ENCODE measurements at regions not wholly inside any gene's neighbourhood (a gene's known extent, or its start where the extent isn't known, plus 50 kb on each side); places are given as distances from the start of the nearest gene placed in this dataset.
"Not testable (repeated sequence)": the region's sequence is repeated elsewhere in the genome, so short reads cannot be mapped to it uniquely, and the experiment has no call there.

DNA sequence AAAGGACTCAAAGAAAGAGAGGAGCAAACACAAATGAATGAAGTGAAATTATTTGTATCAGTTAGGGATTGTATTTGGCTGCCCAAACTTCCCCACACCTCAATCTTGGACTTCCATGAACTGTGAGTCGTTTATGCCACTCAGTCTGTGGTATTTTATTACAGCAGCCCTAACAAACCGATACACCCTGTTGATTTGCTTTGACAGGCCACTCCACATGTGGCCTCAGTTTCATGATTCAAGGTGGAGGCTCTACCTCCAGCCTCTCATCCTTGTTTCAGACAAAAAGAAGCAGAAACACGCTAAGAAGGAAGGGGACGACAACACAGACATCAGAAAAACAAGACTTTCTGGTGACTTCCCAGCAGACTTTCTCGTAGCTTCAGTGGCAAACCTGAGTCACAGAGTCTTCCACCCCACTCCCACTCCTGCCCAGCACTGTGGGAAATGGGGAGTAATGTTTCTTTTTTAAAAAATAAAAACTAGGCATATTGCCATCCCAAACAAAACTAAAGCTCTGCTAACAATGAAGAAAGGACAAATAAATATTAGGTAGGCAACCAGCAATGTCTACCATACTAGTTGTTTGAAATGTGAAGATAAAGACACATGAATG lies 52.2 kb upstream of the ABCA1 start:
- no peak for DNase-seq (ENCODE audit: low spot score)

DNA sequence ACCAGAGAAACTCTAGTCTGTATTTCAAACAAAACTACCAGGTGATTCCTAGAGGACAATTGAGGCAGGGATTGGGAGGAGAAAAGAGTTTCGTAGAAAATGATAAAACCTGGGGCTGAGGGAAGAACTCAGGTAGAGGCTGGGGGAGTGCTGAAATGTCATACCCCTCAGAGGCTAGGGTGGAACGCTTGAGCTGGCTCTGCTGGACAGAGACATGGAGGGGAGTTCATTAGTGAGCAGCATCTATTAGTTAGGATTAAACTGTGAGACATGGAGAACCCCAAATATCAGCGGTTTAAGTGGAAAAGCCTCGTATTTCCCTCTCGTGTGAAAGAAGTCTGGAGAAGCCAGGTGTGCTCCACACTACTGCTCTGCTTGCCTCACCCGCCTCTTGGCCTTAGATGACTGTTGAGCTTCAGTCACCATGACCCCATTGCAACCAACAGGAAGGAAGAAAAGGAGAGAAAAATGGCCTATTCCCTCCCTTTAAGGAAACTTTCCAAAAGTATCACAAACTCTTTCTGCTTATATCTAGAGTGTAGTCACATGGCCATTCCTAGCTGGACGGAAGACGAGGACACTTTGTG lies 53.7 kb upstream of the ABCA1 start:
- DNase-seq (ENCODE audit: low spot score), result no peak

DNA sequence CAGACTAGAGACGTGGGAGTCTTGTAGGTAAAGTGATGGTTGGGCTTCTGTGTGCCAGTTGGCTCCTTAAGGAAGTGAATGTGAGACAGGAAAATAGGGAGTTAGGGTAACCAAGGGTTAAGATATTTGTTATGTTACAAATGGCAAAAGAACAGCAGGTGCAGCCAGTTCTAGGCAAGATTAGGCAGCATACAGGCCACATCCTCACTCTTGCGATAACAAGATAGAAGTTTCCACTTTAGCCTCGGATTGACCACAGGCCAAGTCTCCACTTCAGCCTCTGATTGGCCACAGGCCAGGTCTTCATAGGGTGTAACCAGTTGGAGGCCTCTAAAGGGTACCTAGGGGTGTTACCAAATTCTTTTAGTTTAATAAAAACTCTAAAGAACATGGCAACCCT lies 54.6 kb upstream of the ABCA1 start:
- DNase-seq (ENCODE audit: low spot score), result no peak

DNA sequence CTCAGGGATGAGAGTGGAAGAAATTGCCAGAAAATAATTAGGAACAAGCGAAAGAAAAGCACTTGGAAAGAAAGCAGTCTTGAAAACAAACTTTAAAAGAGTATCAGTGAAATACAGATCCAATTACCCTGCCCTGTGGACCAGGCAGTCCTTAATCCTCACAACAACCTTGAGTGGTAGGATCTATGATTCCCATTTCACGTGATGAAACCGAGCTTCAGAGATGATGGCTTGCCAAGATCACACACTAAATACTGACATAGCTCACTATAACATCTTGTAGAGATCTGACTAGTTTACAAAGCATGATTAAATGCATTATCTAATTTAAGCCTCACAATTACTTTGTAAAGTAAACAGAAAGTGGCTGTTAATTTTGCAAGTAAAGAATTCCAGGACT lies 55.5 kb upstream of the ABCA1 start:
- DNase-seq (ENCODE audit: low spot score), result no peak

DNA sequence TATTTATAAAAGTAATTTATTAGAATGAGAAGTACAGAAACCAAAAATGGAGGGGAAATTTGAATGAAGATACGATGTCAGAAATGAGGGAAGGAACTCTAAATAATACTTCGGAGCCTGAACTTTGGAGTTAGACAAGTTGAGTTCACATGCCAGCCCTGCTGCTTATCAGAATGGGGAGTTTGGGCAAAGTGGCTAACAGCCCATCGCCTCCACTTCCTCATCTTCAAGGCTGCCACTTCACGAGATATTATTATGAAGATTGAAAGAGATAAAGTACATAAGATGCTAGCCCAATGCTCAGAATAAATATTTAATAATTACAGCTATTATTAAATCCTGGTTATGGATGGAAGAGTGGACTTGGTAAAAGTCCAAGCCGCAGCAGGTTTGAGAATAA lies 56.2 kb upstream of the ABCA1 start:
- no peak for DNase-seq (ENCODE audit: low spot score)

DNA sequence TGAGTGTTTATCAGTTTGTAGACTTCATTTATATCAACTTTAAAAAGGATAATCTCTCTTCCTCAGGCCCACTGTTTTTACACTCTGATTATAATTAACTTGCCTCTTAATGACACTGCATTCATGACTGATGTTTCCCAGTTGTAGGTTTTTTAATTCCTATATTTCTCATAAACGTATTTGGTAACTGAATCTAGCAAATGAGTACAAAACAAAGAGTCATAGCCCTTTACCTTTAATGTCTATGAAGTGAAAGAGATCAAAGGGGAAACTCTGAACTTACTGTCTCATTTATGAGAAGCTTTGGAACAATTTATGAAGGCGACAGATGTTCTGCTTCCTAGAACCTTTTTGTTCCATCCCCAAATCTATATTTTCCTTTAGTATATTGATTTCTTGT lies 56.6 kb upstream of the ABCA1 start:
- DNase-seq (ENCODE audit: low spot score), result no peak

DNA sequence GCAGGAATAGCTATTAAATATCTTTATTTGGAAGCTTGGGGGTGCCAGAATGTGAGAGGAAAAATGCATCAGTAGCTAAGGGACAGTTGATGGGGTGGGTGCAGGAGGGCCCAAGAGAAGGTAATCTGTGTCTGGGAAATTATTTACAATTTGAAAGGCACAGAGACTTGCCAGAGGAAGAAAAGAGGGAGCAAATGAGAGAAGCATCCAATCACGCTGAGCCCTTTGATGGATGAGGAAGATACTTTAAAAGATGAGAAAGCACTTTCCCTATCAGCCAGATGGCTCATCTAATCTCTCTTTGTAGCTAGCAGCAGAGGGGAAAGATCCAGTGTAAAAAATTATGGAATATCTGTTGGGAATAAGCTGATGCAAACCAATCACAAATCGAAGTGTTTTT lies 57.0 kb upstream of the ABCA1 start:
- DNase-seq (ENCODE audit: low spot score), result no peak

DNA sequence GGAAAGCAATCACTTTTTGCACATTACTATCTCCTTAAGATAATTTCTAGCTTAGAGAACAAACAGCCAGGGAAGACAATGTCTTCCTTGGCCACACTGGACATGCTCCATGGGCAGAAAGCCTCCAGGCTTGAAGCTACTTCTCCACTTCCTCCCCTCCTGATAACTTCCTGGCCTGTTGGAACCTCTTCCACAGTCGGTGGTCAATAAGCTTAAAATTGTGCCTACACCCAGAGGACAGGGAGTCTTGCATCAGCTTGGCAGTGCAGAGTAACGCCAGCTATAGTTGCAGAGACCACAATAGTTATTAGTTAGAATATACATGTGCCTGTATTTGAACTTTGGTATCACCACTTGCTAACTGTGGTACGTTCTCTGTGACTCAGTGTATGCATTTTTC lies 58.1 kb upstream of the ABCA1 start:
- DNase-seq (ENCODE audit: low spot score), result no peak

DNA sequence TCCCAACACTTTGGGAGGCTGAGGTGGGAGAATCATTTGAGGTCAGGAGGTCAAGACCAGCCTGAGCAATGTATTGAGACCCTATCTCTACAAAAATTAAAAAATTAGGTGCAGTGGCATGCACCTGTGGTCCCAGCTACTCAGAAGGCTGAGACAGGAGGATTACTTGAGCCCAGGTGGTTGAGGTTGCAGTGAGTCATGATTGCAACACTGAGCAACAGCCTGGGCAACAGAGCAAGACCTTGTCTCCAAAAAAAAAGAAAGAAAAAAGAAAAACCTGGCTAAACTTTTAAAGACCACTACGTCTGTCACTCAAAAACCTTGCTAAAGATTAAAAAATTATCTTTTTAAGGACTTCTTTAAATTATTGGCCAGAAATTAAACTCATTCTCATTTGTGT lies 59.8 kb upstream of the ABCA1 start:
- no peak for DNase-seq (ENCODE audit: low spot score)

DNA sequence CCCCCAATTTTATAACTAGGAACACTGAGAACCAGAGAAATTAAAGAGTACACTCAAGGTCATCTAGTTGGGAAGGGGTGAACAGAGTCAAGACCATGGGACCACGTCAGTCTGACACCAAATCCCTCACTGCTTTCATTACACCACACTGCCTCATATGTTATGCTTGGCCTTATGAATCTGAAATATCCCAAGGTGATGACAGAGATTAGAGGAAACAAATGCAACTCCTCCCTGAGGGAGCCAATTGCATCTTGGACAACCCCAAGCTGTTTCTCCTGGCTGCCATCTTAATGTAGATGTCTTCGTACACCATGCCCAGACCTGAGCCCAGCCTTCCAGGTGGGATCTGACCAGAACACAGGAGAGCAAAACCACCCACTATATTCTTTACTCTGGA lies 60.6 kb upstream of the ABCA1 start:
- DNase-seq (ENCODE audit: low spot score), result no peak

DNA sequence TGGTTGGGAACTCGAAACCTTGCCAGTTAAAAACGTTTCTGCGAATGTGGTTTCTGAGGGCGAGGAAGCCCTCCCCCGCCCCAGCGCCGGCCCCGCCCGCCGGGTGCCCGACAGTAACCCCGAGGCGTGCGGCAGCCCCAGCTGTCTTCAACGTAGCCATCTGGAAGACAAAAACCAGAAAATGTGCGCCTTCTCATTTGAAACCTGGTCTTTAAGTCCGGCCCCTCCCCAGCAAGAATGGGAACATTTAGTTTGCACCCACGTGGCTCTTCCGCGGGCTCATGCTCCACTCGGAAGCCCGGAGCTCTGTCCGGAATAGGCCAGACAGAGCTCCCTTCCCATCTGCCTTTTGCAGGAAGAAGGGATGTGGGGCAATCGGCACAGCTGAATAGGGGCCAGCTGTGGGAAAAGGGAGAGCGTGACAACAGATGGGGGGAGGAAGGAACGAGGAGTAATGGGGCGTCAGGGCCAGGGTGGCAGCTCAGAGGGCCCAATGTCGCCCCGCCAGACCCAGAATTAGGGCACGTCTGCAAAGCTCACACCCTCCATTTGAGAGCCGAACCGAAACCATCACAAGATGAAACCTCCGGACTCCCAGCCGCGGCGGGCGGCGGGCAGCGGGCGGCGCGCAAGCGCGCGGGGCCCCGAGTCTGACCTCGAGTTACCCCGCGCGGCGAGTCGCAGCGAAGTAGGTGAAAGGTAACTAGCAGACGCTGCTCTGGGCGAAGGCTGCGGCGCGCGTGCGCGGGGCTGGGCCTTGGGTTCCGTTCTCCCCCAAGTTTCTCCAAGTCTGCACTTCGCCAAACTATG lies 63.4 kb upstream of the ABCA1 start:
- DNase-seq (ENCODE audit: low spot score), result peak; percentile 90

DNA sequence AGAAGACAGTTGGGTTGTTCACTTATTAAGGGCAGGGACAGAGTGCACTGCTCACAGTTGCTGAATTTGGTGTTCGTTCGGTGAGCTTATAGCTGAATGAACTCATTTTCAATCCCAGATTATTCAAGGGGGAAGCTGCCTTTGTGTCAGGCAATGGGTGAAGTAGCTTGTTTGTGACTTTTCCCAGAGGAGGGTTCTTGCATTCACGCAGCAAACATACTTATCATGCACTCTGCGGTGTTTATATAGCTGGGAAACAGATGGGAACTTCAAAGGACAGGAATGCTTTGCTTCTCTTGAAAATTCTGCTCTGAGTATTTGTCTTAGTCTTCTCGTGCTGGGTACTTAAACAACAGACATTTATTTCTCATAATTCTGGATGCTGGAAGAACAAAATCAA lies 64.7 kb upstream of the ABCA1 start:
- DNase-seq (ENCODE audit: low spot score), result no peak

DNA sequence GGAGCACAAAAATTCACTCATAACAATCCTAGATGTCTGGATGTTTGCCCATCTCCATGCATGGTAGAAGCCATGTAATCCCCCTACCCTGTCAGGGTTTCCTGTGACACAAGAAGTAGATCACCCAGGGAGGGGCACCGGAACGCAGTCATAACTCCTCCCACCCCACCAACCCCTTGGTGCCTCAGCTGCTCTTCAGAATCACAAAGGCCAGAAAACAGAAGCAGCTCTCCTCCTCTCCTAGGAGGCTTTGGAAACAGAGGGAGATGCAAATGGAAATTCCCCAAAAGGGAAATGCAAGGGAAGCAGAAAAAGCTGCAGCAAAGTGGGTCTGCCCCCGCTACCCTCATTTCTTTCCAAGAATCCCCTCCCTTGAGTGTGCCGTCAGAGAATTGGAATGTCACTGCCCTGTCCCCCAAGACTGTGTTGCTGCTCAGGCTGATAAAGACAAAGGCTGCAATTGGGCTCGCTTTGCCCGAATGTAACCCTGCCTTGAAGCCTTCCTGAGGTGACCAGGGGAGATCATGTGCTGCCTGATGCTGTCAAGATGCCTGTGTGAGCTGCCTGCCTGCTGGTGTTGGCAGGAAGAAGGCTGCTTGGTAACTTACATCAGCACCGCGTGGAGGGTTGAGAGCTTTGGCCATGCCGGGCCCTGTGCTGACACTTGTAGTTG lies 65.5 kb upstream of the ABCA1 start:
- DNase-seq (ENCODE audit: low spot score), result peak; percentile 87

DNA sequence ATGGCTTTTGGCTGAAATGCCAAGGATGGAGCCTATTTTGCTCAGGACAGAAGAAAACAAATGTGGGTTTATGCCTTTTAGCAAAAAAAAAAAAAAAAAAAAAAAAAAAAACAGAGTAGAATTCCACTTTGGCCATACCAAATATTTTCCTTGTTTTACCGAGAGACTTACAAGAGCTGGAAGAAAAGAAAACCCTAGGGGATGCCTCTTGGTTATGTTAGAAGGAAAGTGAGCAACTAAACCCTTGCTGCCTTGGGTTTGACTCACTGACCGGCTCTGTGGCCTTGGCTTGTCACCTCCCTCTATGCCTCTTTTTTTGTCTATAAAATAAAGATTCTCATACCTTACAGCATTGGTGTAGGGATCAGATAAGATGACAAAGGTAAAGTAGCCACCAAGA lies 69.6 kb upstream of the ABCA1 start:
- no peak for DNase-seq (ENCODE audit: low spot score)

DNA sequence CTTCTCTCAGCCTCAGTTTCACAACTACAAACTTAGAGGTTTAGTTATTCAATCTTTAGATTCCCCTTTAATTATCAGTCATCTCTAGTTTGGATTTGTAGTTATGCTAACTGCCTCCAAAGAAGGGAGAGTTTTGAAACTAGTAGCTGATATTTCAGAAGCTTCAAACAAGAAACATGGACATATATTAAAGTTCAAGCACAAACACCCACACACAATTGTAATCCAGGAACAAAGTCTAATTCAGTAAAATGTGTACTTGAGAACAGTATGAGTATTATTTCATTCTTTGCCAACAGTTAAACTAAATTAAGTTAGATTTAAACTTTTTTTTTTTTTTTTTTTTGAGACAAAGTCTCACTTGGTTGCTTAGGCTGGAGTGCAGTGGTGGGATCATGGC lies 71.2 kb upstream of the ABCA1 start:
- DNase-seq (ENCODE audit: low spot score), result no peak

DNA sequence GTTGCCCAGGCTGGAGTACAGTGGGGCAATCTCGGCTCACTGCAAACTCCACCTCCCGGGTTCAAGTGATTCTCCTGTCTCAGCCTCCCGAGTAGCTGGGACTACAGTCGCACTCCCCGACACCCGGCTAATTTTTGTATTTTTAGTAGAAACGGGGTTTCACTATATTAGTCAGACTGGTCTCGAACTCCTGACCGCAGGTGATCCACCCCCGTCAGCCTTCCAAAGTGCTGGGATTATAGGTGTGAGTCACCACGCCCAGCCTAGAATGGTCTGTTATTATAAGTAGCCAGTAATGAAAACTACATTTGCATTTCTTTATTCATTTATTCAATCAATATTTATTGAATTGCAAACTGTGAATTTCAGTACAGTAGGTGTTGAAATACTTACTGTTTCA lies 72.6 kb upstream of the ABCA1 start:
- not testable (repeated sequence) for DNase-seq (ENCODE audit: low spot score)

DNA sequence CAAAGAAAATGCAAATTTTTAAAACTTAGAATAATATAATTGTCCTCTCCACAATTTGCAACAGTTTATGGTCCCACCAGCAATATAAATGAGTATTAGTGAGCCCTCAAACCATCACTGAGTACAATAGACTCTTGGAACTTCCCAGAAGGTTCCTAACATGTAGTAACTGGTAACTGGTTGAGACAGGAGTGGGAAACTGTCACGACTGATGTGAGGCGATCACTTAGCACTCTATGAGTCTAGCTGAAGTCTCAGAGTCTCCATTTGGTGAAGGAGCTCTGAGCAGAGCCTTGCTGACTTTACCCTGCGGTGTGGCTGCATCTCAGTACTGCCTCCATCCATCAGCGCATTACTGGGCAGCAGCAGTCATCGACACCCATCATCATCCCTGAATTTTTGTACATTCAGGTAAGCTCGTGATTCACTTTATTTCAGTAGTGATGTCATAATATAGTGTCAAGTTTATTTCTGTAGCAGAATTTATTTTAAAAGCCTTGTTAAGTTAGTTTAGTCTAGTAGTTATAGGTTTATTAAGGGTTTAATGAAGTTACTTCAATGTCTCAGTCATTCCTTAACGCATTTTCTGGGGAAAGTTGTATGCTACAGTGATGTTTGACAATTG lies 76.6 kb upstream of the ABCA1 start:
- no peak for DNase-seq (ENCODE audit: low spot score)

DNA sequence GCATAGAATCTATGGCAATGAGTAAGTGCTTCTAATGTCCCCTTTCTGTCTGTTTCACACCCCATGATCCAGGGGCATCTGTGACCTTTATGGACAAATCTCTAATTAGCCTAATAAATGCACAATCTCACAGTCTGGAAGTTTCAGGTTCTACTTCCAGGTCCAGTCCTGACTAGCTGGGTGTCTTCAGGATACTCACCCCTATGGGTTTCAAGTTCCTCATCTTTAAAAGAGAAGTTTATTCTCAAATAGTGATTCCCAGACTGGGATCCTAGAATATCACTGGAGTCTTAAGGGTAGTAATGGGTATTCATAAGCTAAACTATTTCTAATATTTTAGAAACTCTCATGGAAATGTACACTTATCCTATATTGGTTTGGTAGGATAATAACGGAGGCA lies 77.2 kb upstream of the ABCA1 start:
- no peak for DNase-seq (ENCODE audit: low spot score)

DNA sequence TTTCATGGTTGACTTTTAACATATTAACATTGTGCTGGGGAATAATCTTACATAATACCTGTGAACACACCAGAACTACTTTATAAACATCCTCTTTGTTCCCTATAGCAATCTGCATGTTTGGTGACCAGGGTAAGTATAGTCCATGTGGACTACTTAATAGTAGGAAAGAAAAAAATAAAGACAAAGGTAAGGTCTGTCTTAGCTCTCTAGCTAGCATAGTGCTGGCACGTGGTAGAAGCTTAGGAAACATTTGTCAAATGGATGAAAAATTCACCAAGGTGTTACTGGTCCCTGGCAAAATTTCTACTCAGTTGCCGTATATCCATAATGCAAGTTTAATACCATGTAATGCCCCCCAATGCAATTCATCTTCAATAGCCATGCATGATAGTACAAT lies 78.6 kb upstream of the ABCA1 start:
- no peak for DNase-seq (ENCODE audit: low spot score)

DNA sequence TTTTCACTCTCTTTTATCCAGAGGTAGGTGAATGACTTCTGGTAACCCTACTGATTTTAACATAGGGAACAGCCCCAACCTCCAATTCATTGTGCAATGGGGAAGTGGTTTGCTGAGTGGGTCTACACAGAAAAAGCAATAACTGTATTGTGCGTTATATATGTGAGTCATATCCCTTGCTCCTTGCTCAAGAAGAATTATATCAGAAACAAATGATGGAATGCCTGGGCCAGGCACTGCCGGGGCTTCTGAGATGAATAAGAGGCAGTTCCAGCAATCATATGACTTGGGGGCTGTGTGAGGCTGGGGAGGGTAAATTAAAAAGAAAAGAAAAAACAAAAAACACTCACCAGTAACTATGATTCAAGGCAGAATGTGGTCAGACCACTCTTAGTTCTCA lies 79.2 kb upstream of the ABCA1 start:
- peak; percentile 9 for DNase-seq (ENCODE audit: low spot score)

DNA sequence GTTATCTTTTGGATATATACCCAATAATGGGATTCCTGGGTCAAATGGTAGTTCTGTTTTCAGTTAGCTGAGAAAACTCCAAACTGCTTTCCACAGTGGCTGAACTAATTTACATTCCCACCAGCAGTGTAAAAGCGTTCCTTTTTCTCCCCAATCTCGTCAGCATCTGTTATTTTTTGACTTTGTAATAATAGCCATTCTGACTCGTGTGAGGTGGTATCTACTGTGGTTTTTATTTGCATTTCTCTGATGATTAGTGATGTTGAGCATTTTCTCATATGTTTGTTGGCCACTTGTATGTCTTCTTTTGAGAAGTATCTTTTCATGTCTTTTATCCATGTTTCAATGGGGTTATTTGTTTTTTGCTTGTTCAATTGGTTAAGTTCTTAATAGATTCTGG lies 82.1 kb upstream of the ABCA1 start:
- not testable (repeated sequence) for DNase-seq (ENCODE audit: low spot score)

DNA sequence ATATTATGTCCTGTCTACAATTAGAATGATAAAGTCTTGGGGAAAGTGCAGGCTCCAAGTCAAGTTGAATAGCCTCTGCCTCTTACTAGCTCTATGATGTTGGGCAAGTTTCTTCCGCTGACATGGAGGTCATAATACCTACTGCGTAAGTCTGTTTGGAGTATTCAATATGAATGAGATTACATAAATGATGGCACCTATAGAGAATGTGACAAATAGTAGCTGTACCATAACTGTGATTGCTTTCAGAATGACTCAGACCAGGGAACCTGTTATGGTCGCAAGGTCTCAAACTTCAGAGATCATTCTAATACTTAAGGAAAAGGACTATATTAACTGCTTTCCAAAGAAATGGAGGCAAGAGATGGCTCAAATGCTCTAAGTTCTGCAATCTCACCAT lies 94.0 kb upstream of the ABCA1 start:
- DNase-seq (ENCODE audit: low spot score), result no peak

DNA sequence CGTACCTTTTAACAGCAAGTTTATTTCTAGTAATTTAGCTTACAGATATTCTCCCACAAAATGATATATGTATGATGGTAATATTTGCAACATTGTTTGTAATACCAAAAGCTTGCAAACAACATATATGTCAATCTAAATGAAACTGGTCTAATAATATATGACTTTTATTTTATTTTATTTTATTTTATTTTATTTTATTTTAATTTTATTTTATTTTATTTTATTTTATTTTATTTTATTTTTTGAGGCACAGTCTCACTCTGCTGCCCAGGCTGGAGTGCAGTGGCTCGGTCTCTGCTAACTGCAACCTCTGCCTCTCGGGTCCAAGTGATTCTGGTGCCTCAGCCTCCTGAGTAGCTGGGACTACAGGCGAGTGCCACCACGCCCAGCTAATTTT lies 94.6 kb upstream of the ABCA1 start:
- DNase-seq (ENCODE audit: low spot score), result not testable (repeated sequence)
